HepG2 (cell line): ENCODE measurements at regions not wholly inside any gene's neighbourhood (a gene's known extent, or its start where the extent isn't known, plus 50 kb on each side); places are given as distances from the start of the nearest gene placed in this dataset.
A peak's percentile ranks its signal among the peaks of the same experiment; 100 is the strongest.

Source experiments
- ATAC-seq: fragments of 200-7000 bp; cut with Tn5 transposase; 3 replicates; pipeline ENCODE4 v1.9.1; 2020; ENCODE audit warnings: mild to moderate bottlenecking, moderate library complexity
- BruUV-seq: library from RNA; stranded (reverse); fragments of 400-500 nt; replicated peaks from 2 replicates; lab custom pipeline; 2021; lab: Mats Ljungman, UMichigan
- CTCF ChIA-PET: fragments of 300-600 bp; formaldehyde crosslinking; extraction: SDS; loops from one replicate; lab custom pipeline; 2021; ENCODE audit warnings: low total read pairs, inconsistent platforms, low intra/inter-chr PET ratio; lab: Yijun Ruan, JAX
- POLR2A ChIA-PET: fragments of 350-600 bp; sonication (Branson Sonifier 250); formaldehyde crosslinking; loops from one replicate; lab custom pipeline; 2020; ENCODE audit warnings: antibody characterized with exemption, inconsistent platforms; lab: Yijun Ruan, JAX
- DNase-seq: peaks from one replicate; pipeline ENCODE4 v3.0.0-alpha.2; 2015; ENCODE audit warnings: low spot score
- FAIRE-seq: peaks from 3 replicates; lab custom pipeline; 2011; peaks lifted over from hg19 to GRCh38; lab: Jason Lieb, UNC
- H2AFZ ChIP-seq: one replicate; pipeline ENCODE4 v1.6.1; 2011; ENCODE audit warnings: low read length, inconsistent platforms
- H3K27ac ChIP-seq: fragments of 300-600 bp; 3 replicates; pipeline ENCODE4 v1.8.0; 2011; ENCODE audit warnings: mixed run types, mild to moderate bottlenecking, mixed read lengths, low read length, inconsistent platforms; ENCODE audit not compliant: insufficient read depth; ENCODE audit errors: extremely low read length
- H3K27me3 ChIP-seq, 2 experiments: fragments of 200-600 bp in 1 of 2; 2 replicates in 1 of 2; 3 replicates in 1 of 2; pipeline versions ENCODE4 v1.6.0 to v1.8.0; 2011; ENCODE audit warnings: low read length in 2 of 2, mild to moderate bottlenecking in 2 of 2, moderate library complexity in 2 of 2, inconsistent platforms in 1 of 2; ENCODE audit not compliant: insufficient read depth in 2 of 2, control insufficient read depth in 1 of 2
- H3K36me3 ChIP-seq, 2 experiments: fragments of 200-600 bp in 1 of 2; replicated peaks in 1 of 2; 2 replicates in 1 of 2; 3 replicates in 1 of 2; pipeline versions ENCODE4 v1.5.1 to v1.8.0; 2011; ENCODE audit warnings: low read length in 2 of 2, inconsistent platforms in 1 of 2; ENCODE audit not compliant: insufficient read depth in 2 of 2, control insufficient read depth in 1 of 2
- H3K4me1 ChIP-seq: 2 replicates; pipeline ENCODE4 v1.5.1; 2012; ENCODE audit warnings: low read length, inconsistent platforms; ENCODE audit not compliant: insufficient read depth
- H3K4me2 ChIP-seq: 2 replicates; pipeline ENCODE4 v1.6.0; 2011; ENCODE audit warnings: low read depth, low read length, inconsistent platforms
- H3K4me3 ChIP-seq, 3 experiments: fragments of 200-600 bp in 1 of 3; sonication (generic), shearing (Covaris generic) in 1 of 3; replicated peaks in 1 of 3; 2 replicates each; pipeline ENCODE4 v1.5.1; 2011 to 2016; ENCODE audit warnings: low read length in 3 of 3, inconsistent platforms in 2 of 3, low read depth in 2 of 3, mild to moderate bottlenecking in 2 of 3, control low read depth in 1 of 3, mixed read lengths in 1 of 3; ENCODE audit not compliant: insufficient read depth in 1 of 3
- H3K79me2 ChIP-seq: one replicate; pipeline ENCODE4 v1.6.1; 2011; ENCODE audit warnings: low read length, inconsistent platforms; ENCODE audit not compliant: insufficient read depth
- H3K9ac ChIP-seq: 2 replicates; pipeline ENCODE4 v1.6.0; 2011; ENCODE audit warnings: mild to moderate bottlenecking, low read depth, low read length, inconsistent platforms; ENCODE audit not compliant: insufficient read depth
- H3K9me3 ChIP-seq: 2 replicates; pipeline ENCODE4 v1.5.1; 2012; ENCODE audit warnings: mild to moderate bottlenecking, low read length
- H4K20me1 ChIP-seq: 2 replicates; pipeline ENCODE4 v1.6.0; 2011; ENCODE audit warnings: inconsistent platforms, mild to moderate bottlenecking, low read length, moderate library complexity; ENCODE audit not compliant: insufficient read depth
- GABPA ChIP-seq, 2 experiments: IDR thresholded peaks; 2 replicates each; pipeline ENCODE4 v1.6.1; 2011 to 2016; ENCODE audit warnings: low read depth in 2 of 2, low read length in 1 of 2, missing biosample characterization in 1 of 2, missing genetic modification characterization in 1 of 2
- KLF12 ChIP-seq: sonication (generic); formaldehyde crosslinking; IDR thresholded peaks from 2 replicates; pipeline ENCODE4 v1.4.0; 2020; ENCODE audit warnings: missing genetic modification reagents, borderline replicate concordance
- KMT2A ChIP-seq: sonication (generic); formaldehyde crosslinking; IDR thresholded peaks from 2 replicates; pipeline ENCODE4 v1.4.0; 2020; ENCODE audit warnings: missing genetic modification reagents
- MYPOP ChIP-seq: sonication (generic); formaldehyde crosslinking; IDR thresholded peaks from 2 replicates; pipeline ENCODE4 v1.8.1; 2023; ENCODE audit warnings: mild to moderate bottlenecking, moderate library complexity, missing genetic modification reagents
- NRL ChIP-seq: sonication (generic); formaldehyde crosslinking; IDR thresholded peaks from 2 replicates; pipeline ENCODE4 v1.5.0; 2020; ENCODE audit warnings: missing genetic modification reagents, mild to moderate bottlenecking, moderate library complexity, borderline replicate concordance
- ZNF382 ChIP-seq: sonication (generic); formaldehyde crosslinking; IDR thresholded peaks from 2 replicates; pipeline ENCODE4 v1.5.0; 2020; ENCODE audit warnings: missing genetic modification reagents, mild to moderate bottlenecking, borderline replicate concordance
- WGBS: methylation state at CpG from one replicate; pipeline ENCODE4 v1.1.6; 2017; ENCODE audit warnings: low lambda C conversion rate; 5-methylcytosine and 5-hydroxymethylcytosine counted together
- in situ Hi-C: cut with HindIII; loops from 2 replicates; pipeline ENCODE4 v1.10.0; 2017; ENCODE audit warnings: low pct_unique_long_range_greater_than_20kb; ENCODE audit not compliant: extremely low pct_ligation_motif_present
- intact Hi-C: fragments of 100-400 bp; cut with micrococcal nuclease; formaldehyde crosslinking; loops from one replicate; pipeline ENCODE4 v1.10.0; 2022; ENCODE audit not compliant: unreplicated experiment

GRCh38 chr17:65293584-65294180, 156.5 kb downstream of the RGS9 start:
- Histone ChIP-seq H4K20me1 (no peaks in the 10 kb centered on the region), H3K4me1 (peaks cover 9% of the 10 kb centered on the region; the same call in 1 of the 2 replicates), H3K27ac (no peak overlapping the region), H3K4me3 (no peak overlapping the region), H3K27me3 (peaks cover 0 to 18% of the 10 kb centered on the region in 2 experiments; a peak in 3 of 5 replicates), H3K36me3 (no peaks in the 10 kb centered on the region)
- no peak for DNase-seq
- 54% methylated on average over 12 of the region's 12 CpGs for WGBS
- no TSS peak for BruUV-seq
- TF ChIP-seq NRL (CRISPR knock-in tag): 0 out of 2 replicates have a peak, but pooled peaks have one; percentile 37
- TF ChIP-seq KMT2A (CRISPR knock-in tag): 0 out of 2 replicates have a peak, but pooled peaks have one; percentile 13
- no peak for TF ChIP-seq ZNF382 (CRISPR knock-in tag)
- TF ChIP-seq KLF12 (CRISPR knock-in tag): no peak
- TF ChIP-seq MYPOP (CRISPR knock-in tag): no peak
- TF ChIP-seq GABPA (IDR thresholded peaks at IDR 0.05; ENCODE audit: low read depth, low read length): no peak
- no peak for TF ChIP-seq GABPA (CRISPR knock-in tag; IDR thresholded peaks at IDR 0.05; ENCODE audit: low read depth)
- TF ChIP-seq, all 625 proteins: peak for 2
- H3K79me2 ChIP-seq: no peaks in the 10 kb centered on the region
- ChIA-PET CTCF (interaction anchor here (0.7 to 2.3 kb wide), 5 partner anchors 263 to 872 kb away, joined by 3 to 25 read pairs (median 8); no protein-coding TSS in a partner anchor), POLR2A (no interaction called here)
- H2AFZ ChIP-seq: no peak overlapping the region
- ATAC-seq: no peak; the same call in 2 of the 3 replicates
- FAIRE-seq: no peak
- no peak overlapping the region for H3K9ac ChIP-seq
- intact Hi-C loops: loop anchor here (1.0 to 2.0 kb wide), 5 partner anchors 113 to 872 kb away; no protein-coding TSS in a partner anchor
- H3K9me3 ChIP-seq: no peaks in the 10 kb centered on the region
- peak overlapping the region; percentile 56; the same call in 1 of the 2 replicates for H3K4me2 ChIP-seq
- in situ Hi-C loops: loop anchor here (5.0 kb wide), 1 partner anchor 254 kb away; no protein-coding TSS in a partner anchor
